C4-2B (cell line): ENCODE measurements at regions not wholly inside any gene's neighbourhood (a gene's known extent, or its start where the extent isn't known, plus 50 kb on each side); places are given as distances from the start of the nearest gene placed in this dataset.

Experiments
- CTCF ChIP-seq: fragments of 450-650 bp; conservative IDR thresholded peaks from 2 replicates; pipeline ENCODE4 v1.5.1; 2017; ENCODE audit warnings: mild to moderate bottlenecking
- ZFX ChIP-seq: fragments of 450-650 bp; IDR thresholded peaks from 2 replicates; pipeline ENCODE4 v1.6.1; 2017

- peak; percentile 58 for TF ChIP-seq CTCF
- TF ChIP-seq ZFX = no peak
Measured at GRCh38 chr3:117549716-117550115, 840.1 kb downstream of the TUSC7 start.
